Spleen (tissue), 7 donors: ENCODE measurements at regions not wholly inside any gene's neighbourhood (a gene's known extent, or its start where the extent isn't known, plus 50 kb on each side); places are given as distances from the start of the nearest gene placed in this dataset.

Experiments
- POLR2A ChIP-seq, 3 donors: fragments of 450-650 bp; IDR thresholded peaks; one replicate each; pipeline ENCODE4 v1.5.1; 2017; ENCODE audit warnings: antibody characterized with exemption in 3 of 3, mild to moderate bottlenecking in 1 of 3
- TF ChIP-seq, protein P1 (sequence below), 11 experiments: fragments of 200-600 bp in 7 of 11; fragments of 450-650 bp in 4 of 11; sonication (generic) in 4 of 11; IDR thresholded peaks in 8 of 11; conservative IDR thresholded peaks in 3 of 11; 1 replicate in 7 of 11; 2 replicates in 4 of 11; pipeline versions ENCODE4 v1.4.0 to v1.8.0; 2016 to 2021; ENCODE audit warnings: antibody characterized with exemption in 11 of 11, inconsistent platforms in 4 of 11, mild to moderate bottlenecking in 1 of 11
- donor health status: DM: no; HTN: no; CAD: no; lungs with moderate emphysema.
- donor health status: DM: no; HTN: no; CAD: no.
- donor health status: DM: no; HTN: no; CAD: no.

DNA sequence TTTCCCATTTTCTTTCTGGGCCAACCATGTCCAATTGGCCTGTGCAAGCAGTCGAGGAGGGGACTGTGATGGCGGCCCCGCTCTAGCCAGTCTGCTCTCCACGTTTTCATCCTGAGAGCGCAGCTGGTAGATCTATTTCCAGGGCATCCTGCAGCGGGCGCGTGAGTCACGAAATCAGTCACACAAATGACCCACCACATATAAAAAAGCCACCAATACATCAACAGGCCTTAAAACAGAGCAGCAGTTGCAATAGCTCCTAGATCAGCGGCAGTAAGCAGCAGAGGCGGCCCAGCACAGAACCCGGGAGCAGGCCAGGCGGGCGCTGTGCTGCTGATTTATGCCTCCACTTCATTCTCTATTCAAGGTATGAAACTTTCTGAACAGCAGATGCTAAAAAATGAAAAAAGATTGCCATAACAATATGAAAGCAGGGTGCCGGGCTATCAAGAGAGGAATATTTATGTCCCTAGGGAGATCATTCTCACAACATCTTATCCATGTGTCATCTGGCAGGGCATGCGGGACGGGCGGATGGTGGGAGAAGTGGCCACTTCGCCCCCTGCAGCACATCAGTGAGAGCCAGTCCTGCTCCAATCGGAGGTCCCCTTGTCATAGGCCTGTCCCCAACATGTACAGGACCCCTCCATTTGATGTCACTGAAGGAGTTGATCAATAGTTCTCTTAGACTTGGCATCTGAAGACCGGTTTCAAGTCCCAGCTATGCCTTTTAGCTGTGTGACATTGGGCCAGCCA, 98.0 kb upstream of the GPR26 start:
- TF ChIP-seq, protein P1, sequence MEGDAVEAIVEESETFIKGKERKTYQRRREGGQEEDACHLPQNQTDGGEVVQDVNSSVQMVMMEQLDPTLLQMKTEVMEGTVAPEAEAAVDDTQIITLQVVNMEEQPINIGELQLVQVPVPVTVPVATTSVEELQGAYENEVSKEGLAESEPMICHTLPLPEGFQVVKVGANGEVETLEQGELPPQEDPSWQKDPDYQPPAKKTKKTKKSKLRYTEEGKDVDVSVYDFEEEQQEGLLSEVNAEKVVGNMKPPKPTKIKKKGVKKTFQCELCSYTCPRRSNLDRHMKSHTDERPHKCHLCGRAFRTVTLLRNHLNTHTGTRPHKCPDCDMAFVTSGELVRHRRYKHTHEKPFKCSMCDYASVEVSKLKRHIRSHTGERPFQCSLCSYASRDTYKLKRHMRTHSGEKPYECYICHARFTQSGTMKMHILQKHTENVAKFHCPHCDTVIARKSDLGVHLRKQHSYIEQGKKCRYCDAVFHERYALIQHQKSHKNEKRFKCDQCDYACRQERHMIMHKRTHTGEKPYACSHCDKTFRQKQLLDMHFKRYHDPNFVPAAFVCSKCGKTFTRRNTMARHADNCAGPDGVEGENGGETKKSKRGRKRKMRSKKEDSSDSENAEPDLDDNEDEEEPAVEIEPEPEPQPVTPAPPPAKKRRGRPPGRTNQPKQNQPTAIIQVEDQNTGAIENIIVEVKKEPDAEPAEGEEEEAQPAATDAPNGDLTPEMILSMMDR (IDR thresholded peaks at IDR 0.05 in 8 of 11, conservative IDR thresholded peaks at IDR 0.05 in 3 of 11) = no peak
- TF ChIP-seq POLR2A (IDR thresholded peaks at IDR 0.05) = no peak
